Ramos (cell line): ENCODE measurements at regions not wholly inside any gene's neighbourhood (a gene's known extent, or its start where the extent isn't known, plus 50 kb on each side); places are given as distances from the start of the nearest gene placed in this dataset.

Experiments used
- in situ Hi-C: fragments of 300-500 bp; cut with MboI; formaldehyde crosslinking; loops from one replicate; pipeline ENCODE4 v1.14.3; 2022; ENCODE audit warnings: low sequenced_read_pairs; ENCODE audit not compliant: unreplicated experiment

DNA sequence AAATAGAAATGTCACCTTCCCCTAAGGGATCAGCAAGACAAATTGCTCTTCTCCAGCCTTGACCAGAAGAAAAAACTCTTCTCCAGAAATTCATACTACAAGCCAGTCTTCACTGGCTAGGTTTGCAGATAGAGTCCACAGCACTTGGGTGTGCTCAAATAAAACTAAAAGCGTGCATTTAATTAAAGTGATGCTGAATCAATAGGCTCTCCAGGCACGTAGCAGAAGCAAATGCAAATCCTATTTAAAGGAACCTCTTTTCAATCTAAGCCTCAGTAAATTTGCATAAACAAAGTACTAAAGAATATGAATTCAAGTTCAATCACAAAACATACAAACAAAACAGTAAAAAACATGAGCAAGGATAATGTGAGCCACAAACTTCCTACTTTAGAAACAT is 744.4 kb upstream of the FANCL start:
- in situ Hi-C loops = no loop called here

DNA sequence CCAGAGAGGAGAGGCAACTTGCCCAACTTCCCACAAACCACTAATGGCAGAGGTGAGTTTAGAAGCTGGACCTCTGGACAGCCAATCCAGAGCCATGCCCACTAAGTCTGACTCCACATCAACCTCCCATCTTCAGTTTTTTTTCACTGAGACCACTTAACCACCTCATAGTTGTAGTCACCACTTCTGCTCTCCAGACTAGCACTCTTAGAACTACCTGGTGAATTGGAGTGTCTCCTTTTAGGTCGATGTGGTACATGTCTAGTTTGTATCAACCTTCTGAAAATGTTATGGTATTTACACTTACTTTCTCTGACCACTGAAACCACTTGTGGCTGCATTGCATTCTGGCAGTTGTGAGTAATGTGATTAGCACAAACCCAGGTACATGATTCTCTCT is 743.6 kb upstream of the FANCL start:
- in situ Hi-C loops = no loop called here

DNA sequence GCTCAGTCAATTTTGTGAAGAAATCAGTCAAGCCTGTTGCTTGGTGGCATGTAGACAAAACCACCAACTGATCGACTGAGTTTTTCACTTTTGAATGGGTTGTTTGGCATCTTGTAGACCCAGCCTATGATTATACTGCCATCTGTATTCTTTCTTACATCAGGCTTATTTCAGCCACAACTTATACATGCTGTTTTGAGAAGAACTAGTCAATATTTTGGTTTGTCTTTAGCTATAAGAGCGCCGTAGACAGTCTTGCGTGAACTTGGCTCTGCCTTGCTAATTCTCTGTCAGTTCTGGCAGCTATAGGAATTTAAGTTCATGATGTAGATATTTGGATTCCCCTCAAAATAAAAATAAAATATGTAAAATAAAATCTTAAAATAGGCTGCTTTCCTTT is 742.0 kb upstream of the FANCL start:
- in situ Hi-C loops = no loop called here

DNA sequence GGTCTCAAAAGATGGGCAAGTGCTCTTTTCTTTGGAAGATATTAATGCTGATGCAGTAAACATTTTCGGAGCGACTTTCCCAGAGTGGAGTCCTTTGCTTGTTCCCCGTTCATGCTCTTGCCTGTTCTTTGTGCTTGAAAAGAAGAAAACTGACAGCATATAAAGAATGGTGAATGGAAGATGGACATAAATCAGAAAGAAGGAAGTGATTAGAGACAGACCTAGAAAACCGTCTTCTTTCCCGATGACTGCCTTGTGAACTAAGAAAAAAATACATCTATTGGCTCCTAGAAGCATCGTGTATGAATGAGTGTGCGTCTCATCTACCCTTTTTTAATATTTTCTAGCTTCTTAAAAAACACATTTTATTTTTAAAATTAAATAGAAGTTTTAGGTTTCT is 740.1 kb upstream of the FANCL start:
- in situ Hi-C loops = no loop called here

DNA sequence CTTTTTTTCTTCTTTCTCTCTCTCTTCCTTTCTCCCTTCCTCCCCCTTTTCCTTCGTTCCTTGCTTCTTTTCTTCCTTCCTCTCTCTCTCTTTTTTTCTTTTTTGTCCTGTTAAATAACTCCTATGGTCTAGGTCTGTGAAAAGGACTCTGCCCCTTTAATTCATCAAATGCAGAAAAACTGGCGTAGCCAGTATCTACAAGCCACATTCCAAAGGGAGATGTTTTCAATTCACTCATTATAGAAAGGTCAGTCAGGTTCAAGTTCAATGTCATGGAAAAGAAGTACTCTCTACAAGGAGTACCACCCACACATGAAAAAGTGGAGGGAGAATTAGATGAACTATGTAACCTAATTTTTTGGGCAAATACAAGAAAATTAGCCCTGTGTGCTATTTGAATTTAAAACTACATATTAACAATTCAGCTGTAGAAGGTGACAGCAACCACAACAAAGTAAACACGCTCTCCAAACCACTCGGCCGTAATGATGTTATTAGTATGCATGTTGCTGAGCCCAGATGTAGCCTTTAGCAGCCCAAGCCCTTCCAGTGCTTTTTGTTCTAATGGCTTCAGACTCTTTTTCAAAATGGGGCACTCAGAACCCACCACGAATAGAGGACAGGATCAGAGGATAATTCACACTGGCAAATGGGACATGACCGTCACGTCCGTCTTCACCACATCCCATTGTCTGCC is 735.4 kb upstream of the FANCL start:
- in situ Hi-C loops = no loop called here

DNA sequence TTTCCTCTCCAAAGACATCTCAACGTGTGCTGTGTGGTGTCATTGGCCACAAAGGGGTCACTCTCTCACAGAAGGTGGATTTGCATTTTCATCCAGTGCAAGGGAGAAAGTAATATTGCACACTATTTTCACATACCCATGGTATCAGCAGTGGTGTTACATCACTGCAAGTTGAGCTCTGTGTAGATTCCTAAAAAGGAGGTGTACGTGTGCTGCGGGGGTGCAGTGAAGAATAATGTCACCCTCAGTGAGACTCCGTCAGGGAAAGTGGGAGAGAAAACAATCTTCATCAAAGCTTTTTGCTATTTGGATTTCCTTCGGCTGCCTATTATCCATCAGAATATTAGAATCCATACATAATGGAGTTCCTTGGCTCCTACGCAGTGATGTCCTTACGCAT is 733.8 kb upstream of the FANCL start:
- in situ Hi-C loops = no loop called here

DNA sequence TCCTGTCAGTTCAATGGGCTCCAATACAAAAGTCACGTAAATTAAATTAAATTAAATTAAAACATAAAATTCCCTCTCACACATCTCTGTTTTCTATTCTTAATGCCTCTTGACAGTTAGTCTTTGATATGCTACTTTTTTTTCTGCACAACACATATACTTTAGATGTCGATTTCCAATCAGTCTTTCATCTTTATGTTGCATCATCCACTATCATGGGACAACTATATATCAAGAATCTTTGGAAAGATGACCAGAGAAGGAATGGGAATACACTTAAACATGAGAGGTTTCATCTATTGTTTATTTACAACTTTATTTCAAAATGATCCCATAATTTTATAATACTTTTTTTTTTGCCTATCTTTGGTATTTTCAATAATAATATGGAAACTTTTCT is 733.3 kb upstream of the FANCL start:
- in situ Hi-C loops = no loop called here

DNA sequence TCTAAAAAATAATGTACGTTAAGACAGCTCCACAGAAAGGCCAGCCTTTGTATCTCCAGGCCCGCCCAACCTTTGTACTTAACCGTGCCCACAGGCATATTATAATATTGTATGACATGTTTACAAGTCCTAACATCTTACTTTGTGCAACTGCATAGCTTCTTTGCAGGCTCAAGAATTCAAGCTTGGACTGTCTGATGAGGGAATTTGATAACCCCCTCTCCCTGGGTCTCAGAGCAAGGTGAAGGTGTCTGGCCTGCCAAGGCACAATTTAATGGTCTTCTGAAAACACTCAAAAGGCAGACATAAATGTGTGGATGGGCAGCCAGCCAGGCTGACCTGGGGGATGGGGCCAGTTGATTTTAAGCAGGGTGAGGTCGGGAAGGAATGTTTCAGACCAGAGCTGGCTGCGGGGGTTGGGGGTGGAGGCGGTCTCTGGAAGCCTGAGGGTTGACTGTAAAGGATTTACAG is 732.7 kb upstream of the FANCL start:
- in situ Hi-C loops = no loop called here

DNA sequence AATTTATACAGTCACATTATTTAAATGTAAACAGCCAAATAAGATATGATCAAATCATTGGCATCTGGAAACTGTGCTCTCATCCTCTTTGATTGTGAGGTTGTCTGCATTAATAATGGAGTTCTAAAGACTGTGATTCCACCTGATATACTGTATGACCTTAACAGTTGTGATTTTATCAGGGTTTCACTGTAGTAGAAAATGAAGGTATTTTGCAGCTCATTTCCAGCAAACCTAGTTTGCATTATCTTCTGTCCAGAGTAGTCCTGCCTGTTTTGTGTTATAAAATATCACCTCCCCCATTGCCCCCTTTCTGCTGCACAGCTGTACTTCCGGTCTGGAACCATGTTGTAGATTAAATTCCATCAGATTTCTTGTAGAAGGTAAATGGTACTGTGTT is 731.6 kb upstream of the FANCL start:
- in situ Hi-C loops = no loop called here

DNA sequence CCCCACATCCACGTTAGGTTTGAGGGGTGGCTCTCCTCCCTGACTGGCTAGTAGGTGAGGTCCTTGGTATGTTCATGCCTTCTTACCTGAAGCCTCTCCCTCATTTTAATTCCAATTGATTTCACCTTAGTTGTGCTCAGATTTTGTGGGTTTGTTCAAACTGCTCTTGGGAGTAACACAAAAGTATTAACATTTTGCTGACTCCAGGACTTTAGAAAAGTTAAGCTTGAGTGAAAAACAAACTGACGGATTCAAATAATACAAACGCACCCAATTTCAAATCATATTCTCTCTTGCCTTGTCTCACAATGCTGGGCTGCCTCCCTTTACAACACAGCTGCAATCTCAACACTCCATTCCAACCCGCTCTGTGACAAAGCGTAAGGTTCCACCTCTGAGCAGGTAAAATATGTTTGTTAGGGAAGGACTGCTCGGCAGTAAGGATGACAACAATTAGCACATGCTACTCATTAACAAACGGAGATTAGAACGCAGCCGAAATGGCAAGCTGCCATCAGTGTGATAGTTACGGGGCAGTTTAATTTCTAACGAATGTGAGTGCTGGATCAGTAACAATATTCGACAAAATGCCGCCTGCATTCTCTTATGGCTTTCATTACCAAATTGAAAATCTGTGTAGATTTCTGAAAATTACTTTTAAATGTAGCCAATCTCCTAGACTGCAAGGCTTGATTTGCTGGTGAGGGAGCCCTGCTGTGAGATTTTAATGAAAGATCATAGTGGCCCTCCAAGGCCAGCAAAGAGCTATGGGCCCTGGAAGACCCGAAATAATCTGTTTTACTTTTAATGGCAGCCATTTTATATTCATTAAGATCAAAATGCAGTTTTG is 730.6 kb upstream of the FANCL start:
- in situ Hi-C loops = no loop called here

DNA sequence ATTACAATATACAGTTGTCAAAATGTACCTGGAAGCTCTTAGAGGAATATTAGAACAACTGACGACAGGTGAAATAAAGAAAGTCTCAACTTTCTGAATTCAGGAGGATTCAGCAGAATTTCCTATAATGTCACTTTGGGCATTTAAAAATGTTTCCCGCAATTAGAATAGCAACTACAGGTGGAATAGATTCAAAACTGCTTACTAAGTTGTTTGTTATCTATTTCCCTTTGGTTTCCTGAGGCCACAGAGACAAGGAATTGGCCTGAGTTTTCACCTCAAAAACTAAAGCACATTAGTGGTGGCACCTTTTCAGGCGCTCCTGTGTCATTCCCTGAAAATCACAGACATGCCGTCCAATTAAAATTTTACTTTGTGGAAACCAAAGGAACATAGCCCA is 729.2 kb upstream of the FANCL start:
- in situ Hi-C loops = no loop called here

DNA sequence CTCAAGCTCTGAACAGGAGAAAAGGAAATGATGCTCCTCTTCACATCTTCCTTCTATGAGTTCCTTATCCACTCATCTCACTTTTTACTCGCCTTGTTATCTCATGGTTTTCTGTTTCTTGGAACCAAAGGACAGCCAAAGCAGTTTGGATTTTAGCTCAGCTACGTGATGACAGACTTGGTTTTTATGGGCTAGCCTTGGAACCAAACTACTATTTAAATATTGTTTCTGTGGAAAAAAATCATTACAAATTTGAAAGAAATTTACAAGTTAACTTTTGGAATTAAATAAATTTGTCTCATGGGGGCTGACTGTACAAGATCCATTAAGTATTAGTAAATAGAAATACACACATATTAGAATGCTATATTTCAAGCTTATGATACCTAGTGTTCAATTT is 727.8 kb upstream of the FANCL start:
- in situ Hi-C loops = no loop called here

DNA sequence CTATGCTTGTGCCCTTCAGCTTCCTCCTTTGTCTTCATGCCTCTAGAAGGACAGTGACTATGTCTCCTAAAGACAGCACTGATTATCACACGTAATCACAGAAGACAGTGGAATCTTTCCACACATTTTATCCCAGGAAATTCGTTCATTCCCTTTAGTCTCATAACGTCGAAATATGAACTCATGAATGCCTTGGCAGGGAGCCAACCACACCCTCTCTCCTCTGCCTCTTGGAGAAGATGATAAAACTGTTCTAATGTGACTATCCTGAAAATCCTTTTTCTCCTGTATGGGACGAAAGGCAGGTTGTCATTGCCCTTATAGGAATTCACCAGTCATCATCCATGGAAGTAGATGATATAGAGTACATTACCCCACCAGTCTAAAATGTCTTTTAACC is 726.6 kb upstream of the FANCL start:
- in situ Hi-C loops = no loop called here

DNA sequence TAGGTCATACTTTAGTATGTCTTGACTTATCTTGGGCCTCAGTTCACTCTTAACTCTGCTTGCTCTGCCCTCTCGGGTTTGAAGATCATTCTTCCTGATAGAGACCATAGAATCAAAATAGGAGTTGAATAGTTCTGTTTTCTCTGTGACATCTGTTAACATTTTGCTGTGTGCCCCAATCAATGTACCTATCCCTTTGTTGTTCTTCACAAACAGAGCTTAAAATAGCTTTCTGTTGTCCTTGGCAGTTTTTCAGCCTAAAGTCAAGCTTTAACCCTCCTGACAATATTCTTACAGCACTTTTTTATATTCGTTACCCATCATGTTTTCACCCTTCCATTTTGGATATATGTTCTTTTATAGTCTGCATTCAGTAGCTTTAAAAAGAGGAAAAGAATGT is 724.5 kb upstream of the FANCL start:
- in situ Hi-C loops = no loop called here

DNA sequence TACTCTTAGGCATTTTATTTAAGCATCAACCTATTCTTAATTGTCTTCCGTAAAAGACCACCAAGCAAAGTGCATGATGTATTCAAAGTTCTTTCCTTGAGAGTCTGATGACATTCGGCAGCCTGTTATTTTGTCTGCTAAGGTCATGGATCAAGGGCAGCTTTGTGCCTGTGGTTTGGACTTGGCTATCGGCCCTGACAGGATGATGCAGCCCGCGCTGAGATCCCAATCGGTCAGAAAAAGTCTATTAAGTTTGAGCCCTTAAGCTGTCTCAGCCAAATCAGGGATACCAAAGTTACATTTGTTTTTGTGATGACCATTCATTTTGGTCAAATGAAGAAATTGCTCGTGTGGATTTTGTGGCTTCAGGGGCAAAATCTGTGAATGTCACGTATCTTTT is 718.9 kb upstream of the FANCL start:
- in situ Hi-C loops = no loop called here

DNA sequence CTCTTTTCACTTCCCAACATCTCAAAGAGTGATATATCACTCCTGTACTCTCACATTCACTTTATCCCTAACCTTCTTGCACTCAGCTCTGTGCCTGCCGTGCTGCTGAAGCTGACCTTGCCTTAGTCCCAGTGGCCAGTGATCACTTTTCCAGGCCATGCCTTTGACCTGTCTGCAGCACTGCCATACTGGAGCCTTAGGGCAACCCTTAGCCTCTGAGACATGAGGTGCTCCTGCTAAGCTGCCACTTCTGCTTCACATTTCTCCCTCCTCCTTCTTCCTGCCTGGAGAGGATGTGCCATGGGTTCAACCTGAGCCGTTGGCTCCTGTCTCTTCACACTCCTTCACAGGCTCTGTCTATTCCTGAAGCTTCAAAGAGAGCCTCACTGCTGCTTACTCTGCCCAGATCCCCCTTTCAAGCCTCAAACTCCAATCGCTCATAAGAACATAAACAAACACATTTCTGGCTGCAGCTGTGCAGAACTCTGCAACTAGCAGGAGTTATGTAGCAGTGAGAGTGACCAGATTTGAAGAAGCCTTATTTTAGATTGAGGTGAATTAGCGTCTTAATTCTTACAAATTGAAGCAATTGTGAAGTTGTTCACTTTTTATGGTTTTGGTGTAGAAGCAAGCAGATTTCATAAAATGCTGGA is 716.2 kb upstream of the FANCL start:
- in situ Hi-C loops = no loop called here

DNA sequence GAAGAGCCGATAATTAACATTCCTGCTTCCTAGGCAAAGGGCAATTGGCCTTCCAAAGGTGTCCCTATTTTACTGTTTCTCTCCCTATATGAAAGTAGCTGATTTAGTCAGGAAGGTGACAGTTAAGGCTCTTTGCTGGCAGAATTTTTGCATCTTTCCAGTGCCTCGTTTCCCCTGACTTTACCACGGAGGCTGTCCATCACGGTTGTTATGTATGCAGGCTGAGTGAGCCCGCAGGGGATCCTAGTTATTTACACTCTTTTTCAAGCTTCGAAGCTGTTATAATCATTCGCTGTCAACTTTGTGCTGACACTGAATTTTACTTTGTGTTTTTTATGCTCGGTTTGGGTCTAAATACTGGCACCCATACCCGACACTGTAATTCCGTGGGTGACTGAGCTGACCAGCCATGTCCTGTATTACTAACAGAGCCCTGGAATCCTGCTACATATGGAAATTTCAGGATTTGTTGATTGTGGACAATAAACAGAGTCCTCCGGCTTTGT is 713.8 kb upstream of the FANCL start:
- in situ Hi-C loops = no loop called here

DNA sequence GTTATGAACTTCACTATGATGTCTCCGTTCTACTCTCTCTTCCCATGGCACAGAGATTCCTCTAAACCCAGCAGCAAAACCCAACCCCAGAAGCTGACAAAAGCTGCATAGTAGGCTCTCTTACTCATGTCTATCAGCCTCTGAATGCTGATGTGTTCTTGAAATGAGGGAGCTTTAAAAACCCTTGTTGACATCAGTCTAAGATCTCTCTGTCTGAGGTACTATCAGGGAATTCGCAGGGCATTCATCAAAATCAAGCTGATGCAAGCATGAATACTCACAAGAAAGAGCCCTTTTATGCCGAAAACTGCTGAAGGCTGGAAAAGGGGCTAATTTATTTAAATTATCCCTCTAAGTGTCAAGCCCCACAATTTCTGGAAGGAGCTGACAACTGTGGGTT is 710.6 kb upstream of the FANCL start:
- in situ Hi-C loops = no loop called here

DNA sequence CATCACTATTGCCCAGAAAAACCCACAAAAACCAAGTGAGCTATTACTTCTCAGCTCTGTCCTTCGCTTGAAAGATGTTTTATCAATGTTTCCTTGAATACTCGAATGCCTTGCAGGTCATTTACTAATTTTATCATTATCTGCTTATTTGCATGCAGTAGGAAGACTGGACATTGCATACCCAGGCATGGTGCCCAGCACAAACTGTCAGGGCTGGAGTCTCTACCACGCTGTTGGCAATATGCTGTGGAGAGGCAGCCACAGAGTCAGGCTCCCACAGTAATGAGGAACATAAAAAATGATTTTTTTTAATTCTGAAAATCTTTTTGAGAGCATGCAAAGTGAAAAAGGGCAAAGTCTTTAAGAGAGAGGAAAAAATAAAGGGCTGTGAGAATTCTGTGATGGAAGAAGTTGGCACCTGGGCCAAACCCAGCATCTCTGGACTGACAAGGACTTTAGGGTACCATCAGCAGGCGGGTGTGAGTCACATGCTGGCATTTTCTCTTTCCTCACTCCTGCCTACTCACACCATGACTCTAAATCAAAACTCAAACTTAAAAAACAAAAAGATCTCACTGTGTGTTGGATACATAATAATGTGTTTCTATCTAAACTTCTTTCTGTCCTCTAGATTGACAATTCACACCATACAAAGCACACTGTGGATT is 709.8 kb upstream of the FANCL start:
- in situ Hi-C loops = no loop called here

DNA sequence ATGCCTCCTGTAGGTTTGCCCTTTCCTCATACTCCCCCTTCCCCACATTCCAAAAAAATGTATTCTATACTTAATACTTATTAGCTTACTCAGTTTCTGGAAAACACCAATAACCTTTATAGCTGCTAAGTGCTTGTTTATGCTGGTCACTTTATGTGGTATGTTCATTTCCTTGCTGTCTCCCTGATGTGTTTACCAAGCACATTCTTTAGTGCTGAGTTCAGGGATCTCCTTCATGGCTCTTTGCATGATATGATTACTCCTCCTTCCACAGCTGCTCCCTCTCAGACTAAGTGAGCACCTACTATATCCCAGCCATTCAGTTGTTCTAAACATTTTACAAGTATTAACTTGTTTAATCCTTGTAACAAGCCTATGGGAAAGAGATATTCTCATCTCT is 698.3 kb upstream of the FANCL start:
- in situ Hi-C loops = no loop called here

DNA sequence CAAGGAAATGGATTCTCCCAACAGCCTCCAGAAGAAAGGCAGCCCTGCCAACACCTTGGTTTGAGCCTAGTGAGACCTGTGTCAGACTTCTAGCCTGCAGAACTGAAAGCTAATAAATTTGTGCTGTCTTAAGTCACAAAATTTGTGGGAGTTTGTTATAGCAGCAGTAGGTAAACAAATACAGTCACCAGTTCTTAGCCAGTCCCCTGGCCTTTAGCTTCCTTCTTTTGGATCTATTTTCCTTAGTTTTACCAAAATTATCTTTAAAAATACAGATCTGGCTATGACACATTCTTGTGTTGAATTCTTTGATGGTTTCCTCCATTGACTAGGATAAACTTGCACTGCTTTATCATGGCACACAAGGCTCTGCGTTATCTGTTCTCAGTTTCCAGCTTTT is 697.9 kb upstream of the FANCL start:
- in situ Hi-C loops = no loop called here
